ENCODE measurements at regions not wholly inside any gene's neighbourhood (a gene's known extent, or its start where the extent isn't known, plus 50 kb on each side); places are given as distances from the start of the nearest gene placed in this dataset.

DNA sequence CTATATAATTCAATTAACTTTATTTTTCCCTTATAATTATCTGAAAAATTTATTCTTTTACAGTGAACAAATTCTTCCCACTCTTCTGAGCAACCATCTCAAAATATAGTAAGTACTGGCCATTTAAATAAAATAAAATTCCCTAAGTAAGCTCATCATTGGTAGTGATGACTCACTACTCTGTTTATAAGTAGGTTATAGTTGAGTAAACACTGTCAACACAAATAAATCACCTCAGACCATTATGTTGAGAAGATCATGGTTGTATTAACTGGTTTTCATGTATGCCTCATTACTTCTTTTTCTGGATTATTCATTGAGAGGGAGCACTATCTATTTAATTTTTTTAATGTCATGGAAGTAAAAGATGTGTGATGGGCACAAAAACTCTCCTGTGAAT lies 220.5 kb downstream of the SEC23A start:
- H3K4me3 ChIP-seq (ENCODE audit: low read length), result no peak overlapping the region
- TF ChIP-seq, protein P1, sequence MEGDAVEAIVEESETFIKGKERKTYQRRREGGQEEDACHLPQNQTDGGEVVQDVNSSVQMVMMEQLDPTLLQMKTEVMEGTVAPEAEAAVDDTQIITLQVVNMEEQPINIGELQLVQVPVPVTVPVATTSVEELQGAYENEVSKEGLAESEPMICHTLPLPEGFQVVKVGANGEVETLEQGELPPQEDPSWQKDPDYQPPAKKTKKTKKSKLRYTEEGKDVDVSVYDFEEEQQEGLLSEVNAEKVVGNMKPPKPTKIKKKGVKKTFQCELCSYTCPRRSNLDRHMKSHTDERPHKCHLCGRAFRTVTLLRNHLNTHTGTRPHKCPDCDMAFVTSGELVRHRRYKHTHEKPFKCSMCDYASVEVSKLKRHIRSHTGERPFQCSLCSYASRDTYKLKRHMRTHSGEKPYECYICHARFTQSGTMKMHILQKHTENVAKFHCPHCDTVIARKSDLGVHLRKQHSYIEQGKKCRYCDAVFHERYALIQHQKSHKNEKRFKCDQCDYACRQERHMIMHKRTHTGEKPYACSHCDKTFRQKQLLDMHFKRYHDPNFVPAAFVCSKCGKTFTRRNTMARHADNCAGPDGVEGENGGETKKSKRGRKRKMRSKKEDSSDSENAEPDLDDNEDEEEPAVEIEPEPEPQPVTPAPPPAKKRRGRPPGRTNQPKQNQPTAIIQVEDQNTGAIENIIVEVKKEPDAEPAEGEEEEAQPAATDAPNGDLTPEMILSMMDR (IDR thresholded peaks at IDR 0.05; ENCODE audit: insufficient read depth, low read depth, low read length, missing control alignments), result no peak
- peak; percentile 3 for DNase-seq (ENCODE audit: low read depth)

DNA sequence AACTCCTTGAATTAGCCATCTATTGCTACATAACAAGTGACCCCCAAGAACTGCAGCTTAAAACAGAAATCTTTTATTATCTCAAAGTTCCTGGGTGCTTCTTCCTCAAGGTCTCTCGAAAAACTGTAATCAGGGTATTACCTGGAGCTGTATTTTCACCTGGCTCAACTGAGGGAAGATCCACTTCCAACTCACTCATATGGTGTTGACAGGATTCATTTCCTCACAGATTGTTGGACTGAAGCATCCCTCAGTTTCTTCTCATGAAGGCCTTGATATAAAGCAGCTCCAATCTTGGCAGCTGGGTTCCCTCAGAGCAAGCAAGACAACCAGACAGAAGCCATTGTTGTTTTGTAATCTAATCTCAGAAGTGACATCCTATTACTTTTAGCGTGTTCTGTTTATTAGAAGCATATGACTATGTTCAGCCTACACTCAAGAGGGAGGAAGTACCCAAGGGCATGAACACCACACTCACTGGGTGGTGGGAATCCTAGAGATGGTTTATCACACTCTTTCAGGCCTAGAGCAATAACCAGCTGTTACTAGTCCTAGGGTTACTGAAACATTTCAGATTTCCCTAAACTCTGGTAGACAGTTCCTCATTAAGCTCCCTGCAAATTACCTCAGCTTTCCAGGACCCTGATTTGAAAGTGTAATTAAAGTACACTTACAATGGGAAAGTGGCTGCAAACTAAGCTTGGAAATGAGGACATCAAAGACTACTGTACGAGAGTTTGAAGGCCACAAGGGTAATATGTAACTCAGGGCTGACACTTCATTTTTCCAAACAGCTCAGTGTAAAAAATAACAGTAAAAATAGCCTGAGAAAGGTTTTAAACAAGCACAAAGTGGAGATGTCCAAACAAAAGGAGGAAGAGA lies 222.2 kb downstream of the SEC23A start:
- no peak overlapping the region for H3K4me3 ChIP-seq (ENCODE audit: low read length)
- TF ChIP-seq, protein P1 (IDR thresholded peaks at IDR 0.05; ENCODE audit: insufficient read depth, low read depth, low read length, missing control alignments), result no peak
- DNase-seq (ENCODE audit: low read depth), result no peak

DNA sequence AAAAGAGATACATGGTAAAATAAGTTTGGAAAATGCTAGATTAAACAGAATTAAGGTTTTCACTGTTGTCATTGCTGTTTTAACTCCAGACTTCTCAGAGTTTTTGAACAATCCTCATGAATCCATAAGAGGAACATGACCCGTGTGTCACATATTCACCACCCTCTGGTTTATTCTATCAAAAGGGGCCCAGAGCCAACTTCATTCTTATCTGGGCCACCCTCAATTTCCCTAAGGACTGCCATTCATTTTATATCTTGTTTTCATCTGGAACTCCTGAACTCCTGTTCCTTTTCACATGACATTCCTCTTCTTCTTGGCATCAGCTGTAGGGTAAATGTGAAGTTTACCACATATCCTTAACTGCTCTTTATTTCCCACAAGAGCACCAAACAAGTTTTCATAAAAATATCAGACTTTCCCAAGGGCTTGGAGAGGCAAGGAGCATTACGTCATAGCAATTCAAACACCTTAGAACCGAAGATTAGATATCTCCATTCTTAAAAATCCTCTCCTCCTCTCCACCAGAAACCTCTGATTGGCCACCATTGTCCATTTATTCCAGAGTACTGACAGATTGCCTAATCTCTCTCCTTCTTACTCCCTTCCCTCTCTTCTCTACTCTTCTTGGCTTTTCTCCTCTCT lies 225.2 kb downstream of the SEC23A start:
- no peak overlapping the region for H3K4me3 ChIP-seq (ENCODE audit: low read length)
- DNase-seq (ENCODE audit: low read depth), result no peak
- TF ChIP-seq, protein P1 (IDR thresholded peaks at IDR 0.05; ENCODE audit: insufficient read depth, low read depth, low read length, missing control alignments), result no peak

DNA sequence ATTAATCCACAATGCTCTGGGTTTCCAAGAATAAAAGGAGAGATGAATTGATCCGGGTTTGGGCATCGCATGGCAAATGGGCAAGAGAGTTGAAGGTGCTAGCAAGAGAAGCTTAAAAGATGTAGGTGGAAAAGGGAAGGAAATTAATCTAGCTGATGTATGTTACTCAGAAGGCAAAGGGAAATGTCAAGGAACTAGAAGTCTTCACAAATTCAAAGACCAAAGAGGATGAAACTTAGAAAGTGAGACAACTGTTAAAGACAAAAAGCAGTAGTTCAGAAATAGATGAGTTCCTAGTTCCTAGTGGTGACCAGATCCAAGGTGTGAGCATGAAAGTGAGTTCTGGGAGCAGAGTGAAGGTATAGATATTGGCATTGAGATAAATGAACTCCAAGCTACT lies 228.3 kb downstream of the SEC23A start:
- no peak overlapping the region for H3K4me3 ChIP-seq (ENCODE audit: low read length)
- TF ChIP-seq, protein P1 (IDR thresholded peaks at IDR 0.05; ENCODE audit: insufficient read depth, low read depth, low read length, missing control alignments), result no peak
- no peak for DNase-seq (ENCODE audit: low read depth)

DNA sequence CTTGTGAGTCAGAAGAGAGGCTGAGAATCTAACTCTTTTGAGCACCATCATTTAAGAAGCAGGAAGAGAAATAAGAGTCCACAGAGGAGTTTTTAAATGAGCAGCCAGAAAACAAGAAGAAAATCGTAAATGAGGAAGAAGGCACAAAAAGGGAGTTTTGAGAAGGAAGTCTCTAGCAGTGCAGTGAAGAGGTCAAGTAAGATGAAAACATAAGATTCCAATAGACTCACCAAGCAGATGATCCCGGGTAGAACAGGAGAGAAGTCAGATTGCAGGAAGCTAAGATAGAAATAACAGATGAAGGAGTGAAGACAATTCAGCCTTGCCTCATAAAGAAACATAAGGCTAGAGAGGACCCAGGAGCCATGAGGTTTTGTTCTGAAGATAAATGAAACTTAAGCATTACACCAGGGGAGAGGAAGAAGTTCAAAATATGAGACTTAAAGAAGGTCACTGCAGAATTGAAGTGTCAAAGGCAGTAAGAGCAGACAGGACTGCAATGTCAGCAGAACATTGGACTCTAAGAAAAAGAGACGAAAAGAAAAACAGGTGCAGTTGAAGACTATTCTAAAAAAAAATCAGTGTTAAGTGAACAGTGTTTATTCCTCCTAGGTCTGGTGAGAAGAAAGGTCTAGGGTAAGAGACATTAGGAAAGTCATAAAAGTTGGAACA lies 229.0 kb downstream of the SEC23A start:
- TF ChIP-seq, protein P1 (IDR thresholded peaks at IDR 0.05; ENCODE audit: insufficient read depth, low read depth, low read length, missing control alignments), result no peak
- no peak for DNase-seq (ENCODE audit: low read depth)
- H3K4me3 ChIP-seq (ENCODE audit: low read length), result no peak overlapping the region

DNA sequence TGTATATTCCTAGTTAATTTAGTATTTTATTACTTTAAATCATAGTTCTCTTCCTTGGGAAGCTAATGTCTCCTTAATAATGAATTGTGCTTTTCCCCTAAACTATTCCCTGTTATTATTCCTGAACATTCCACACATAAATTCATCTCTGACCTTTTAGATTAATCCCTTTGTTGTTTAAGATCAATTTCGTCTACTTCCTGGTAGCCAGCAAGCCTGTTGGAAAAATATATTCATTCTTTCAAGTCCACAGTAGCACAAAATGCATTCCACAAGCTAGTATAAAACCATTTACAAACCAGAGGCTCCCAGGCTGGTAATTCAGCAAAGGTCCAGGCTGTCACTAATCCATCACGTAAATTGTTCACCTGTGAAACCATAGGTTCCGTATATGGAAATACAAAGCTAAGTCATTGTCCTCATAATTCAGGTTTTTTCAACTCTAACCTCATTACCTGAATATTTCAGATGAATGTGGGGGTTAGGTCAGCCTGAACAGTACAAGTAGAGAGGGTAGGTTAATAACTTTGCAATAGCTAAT lies 232.7 kb downstream of the SEC23A start:
- DNase-seq (ENCODE audit: low read depth), result no peak

More for the DNA sequence above, 232.7 kb downstream of the SEC23A start:
- no peak overlapping the region for H3K4me3 ChIP-seq (ENCODE audit: low read length)
- TF ChIP-seq, protein P1 (IDR thresholded peaks at IDR 0.05; ENCODE audit: insufficient read depth, low read depth, low read length, missing control alignments), result no peak
